ENCODE measurements at regions not wholly inside any gene's neighbourhood (a gene's known extent, or its start where the extent isn't known, plus 50 kb on each side); places are given as distances from the start of the nearest gene placed in this dataset.
A peak's percentile ranks its signal among the peaks of the same experiment; 100 is the strongest.

DNA sequence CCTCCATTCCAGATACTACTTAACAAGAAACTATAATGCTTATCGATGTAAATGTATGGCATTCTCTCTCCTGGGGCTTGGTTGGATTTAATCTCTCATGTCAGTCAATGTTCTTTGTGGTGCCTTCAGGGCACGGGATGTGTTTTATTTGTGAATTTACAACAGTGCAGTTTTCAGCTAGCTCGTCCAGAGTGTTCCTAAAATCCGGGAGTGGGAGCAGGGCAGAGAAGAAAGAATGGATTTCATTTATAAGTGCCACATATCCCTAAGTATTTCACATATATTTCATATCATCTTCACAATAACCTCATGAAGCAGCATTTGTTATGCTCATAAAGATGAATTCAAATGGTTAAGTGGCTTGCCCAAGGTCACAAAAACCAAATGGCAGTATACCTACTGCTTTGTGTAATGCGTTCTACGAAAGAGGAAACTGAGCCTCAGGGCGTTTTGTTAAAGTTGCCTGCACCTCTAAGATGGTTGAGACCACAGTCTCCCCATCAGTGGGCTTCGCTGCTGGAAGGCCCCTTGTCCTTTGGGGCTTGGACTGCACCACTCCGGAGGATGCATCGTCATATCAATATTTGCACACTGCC lies 134.7 kb upstream of the MGAT5 start:
- 0% methylated on average over 3 of the region's 10 CpGs; no CpG with 5 or more reads in 1 of the 2 experiments for WGBS, 2 experiments (ENCODE audit: extremely low coverage in 2 of 2, insufficient read length in 1 of 2)
- Histone ChIP-seq H3K4me1 (ENCODE audit: control insufficient read depth, insufficient read depth, low read length) (peaks cover 22% of the 10 kb centered on the region), H2AFZ (replicated peaks; ENCODE audit: low read length, poor library complexity) (peak overlapping the region; percentile 86), H3K4me2 (ENCODE audit: low read depth, low read length) (peak overlapping the region; percentile 90), H3K79me1 (ENCODE audit: low read depth in 1 of 2, low read length in 2 of 2) (peaks cover 11 to 40% of the 10 kb centered on the region in 2 experiments; a peak in 3 of 4 replicates), H2AK5ac (ENCODE audit: low read depth, low read length) (peak overlapping the region; percentile 68; the same call in 1 of the 2 replicates), H3K9me1 (ENCODE audit: insufficient read depth, low read length) (peaks cover 17% of the 10 kb centered on the region), H4K5ac (ENCODE audit: low read depth, low read length) (peak overlapping the region; percentile 71), H3K14ac (replicated peaks; ENCODE audit: low read depth, low read length) (peak overlapping the region; percentile 34), H3K18ac (ENCODE audit: low read depth, low read length) (peak overlapping the region; percentile 22), H3K9ac (ENCODE audit: low read depth, low read length) (peak overlapping the region; percentile 52), H3K27ac (ENCODE audit: insufficient read depth, low read length) (peak overlapping the region; percentile 77), H4K91ac (ENCODE audit: insufficient read depth, low read depth, low read length) (peak overlapping the region; percentile 51), H3K9me3 (ENCODE audit: control insufficient read depth, insufficient read depth, low read length) (no peaks in the 10 kb centered on the region), H3K36me3 (ENCODE audit: control insufficient read depth, insufficient read depth, low read length) (no peaks in the 10 kb centered on the region), H4K8ac (ENCODE audit: low read depth in 2 of 2, low read length in 2 of 2) (peak overlapping the region; percentile 62 to 73), H4K20me1 (ENCODE audit: insufficient read depth, low read length) (peaks cover 34% of the 10 kb centered on the region), H3K23ac (ENCODE audit: low read depth, low read length) (peak overlapping the region; percentile 83; the same call in 1 of the 2 replicates), H2BK120ac (ENCODE audit: low read depth, low read length) (peak overlapping the region; percentile 52), H2BK15ac (ENCODE audit: low read depth, low read length) (peak overlapping the region; percentile 72; the same call in 2 of the 3 replicates), H2BK20ac (ENCODE audit: low read depth, low read length) (peak overlapping the region; percentile 66), H3K27me3 (ENCODE audit: control insufficient read depth, insufficient read depth, low read length) (no peaks in the 10 kb centered on the region), H3K56ac (ENCODE audit: extremely low read depth, insufficient read depth, low read length) (no peak overlapping the region), H3K4ac (ENCODE audit: low read depth, low read length) (peak overlapping the region; percentile 84), H2BK5ac (ENCODE audit: low read depth, low read length, poor library complexity, severe bottlenecking) (peak overlapping the region; percentile 67), H3K4me3 (ENCODE audit: insufficient read depth, low read depth, low read length) (peak overlapping the region; percentile 51), H2AK9ac (replicated peaks; ENCODE audit: low read depth, low read length, poor library complexity) (peak overlapping the region; percentile 48)
- ATAC-seq (ENCODE audit: low read depth) (no peak), DNase-seq (no peak)
- BruUV-seq (replicated peaks), result no TSS peak
- intact Hi-C loops (cut with micrococcal nuclease), result loop anchor here (2.0 to 5.0 kb wide), 3 partner anchors 88 to 332 kb away; no protein-coding TSS in a partner anchor
- dilution Hi-C loops (cut with HindIII; ENCODE audit: low sequenced_read_pairs, unreplicated experiment), result no loop called here
- in situ Hi-C loops (cut with MboI; ENCODE audit: low sequenced_read_pairs), result loop anchor here (5.0 to 10.0 kb wide), 3 partner anchors 224 to 796 kb away; partner anchors contain the start of gene CCNT2
- ChIA-PET CTCF (interaction anchor here (0.5 to 4.3 kb wide), 9 partner anchors 9 to 332 kb away, joined by 3 to 30 read pairs (median 6); no protein-coding TSS in a partner anchor), POLR2A (ENCODE audit: unreplicated experiment) (interaction anchor here (0.6 to 1.1 kb wide), 2 partner anchors 215 to 232 kb away, joined by 3 to 5 read pairs; no protein-coding TSS in a partner anchor)
- no peak for TF ChIP-seq RFX5 (IDR thresholded peaks at IDR 0.05; ENCODE audit: low read depth, low read length)
- no peak for TF ChIP-seq NFE2L2 (IDR thresholded peaks at IDR 0.05; ENCODE audit: low read depth, low read length)
- no peak for TF ChIP-seq FOS (IDR thresholded peaks at IDR 0.05; ENCODE audit: low read depth, low read length)
- no peak for TF ChIP-seq CHD1 (IDR thresholded peaks at IDR 0.05; ENCODE audit: low read depth, low read length)
- TF ChIP-seq, protein P1, sequence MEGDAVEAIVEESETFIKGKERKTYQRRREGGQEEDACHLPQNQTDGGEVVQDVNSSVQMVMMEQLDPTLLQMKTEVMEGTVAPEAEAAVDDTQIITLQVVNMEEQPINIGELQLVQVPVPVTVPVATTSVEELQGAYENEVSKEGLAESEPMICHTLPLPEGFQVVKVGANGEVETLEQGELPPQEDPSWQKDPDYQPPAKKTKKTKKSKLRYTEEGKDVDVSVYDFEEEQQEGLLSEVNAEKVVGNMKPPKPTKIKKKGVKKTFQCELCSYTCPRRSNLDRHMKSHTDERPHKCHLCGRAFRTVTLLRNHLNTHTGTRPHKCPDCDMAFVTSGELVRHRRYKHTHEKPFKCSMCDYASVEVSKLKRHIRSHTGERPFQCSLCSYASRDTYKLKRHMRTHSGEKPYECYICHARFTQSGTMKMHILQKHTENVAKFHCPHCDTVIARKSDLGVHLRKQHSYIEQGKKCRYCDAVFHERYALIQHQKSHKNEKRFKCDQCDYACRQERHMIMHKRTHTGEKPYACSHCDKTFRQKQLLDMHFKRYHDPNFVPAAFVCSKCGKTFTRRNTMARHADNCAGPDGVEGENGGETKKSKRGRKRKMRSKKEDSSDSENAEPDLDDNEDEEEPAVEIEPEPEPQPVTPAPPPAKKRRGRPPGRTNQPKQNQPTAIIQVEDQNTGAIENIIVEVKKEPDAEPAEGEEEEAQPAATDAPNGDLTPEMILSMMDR (conservative IDR thresholded peaks at IDR 0.05; ENCODE audit: low read depth, low read length), result no peak
- TF ChIP-seq CEBPB (IDR thresholded peaks at IDR 0.05; ENCODE audit: low read depth, low read length), result no peak
- TF ChIP-seq MAZ (IDR thresholded peaks at IDR 0.05; ENCODE audit: borderline replicate concordance, low read depth, low read length), result no peak
- no peak for TF ChIP-seq POLR2A (IDR thresholded peaks at IDR 0.05; ENCODE audit: low read depth, low read length)
- no peak for TF ChIP-seq ELK1 (IDR thresholded peaks at IDR 0.05; ENCODE audit: borderline replicate concordance, low read depth, low read length)
- TF ChIP-seq, protein P2, sequence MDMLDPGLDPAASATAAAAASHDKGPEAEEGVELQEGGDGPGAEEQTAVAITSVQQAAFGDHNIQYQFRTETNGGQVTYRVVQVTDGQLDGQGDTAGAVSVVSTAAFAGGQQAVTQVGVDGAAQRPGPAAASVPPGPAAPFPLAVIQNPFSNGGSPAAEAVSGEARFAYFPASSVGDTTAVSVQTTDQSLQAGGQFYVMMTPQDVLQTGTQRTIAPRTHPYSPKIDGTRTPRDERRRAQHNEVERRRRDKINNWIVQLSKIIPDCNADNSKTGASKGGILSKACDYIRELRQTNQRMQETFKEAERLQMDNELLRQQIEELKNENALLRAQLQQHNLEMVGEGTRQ (IDR thresholded peaks at IDR 0.05; ENCODE audit: low read depth, low read length), result no peak
- no peak for TF ChIP-seq RCOR1 (IDR thresholded peaks at IDR 0.05; ENCODE audit: insufficient replicate concordance, low read length)
- no peak for TF ChIP-seq BHLHE40 (IDR thresholded peaks at IDR 0.05; ENCODE audit: low read depth, low read length)
- no peak for TF ChIP-seq SMC3 (IDR thresholded peaks at IDR 0.05; ENCODE audit: low read depth, low read length)
- TF ChIP-seq MAFK (IDR thresholded peaks at IDR 0.05; ENCODE audit: low read depth, low read length), result no peak
- TF ChIP-seq MXI1 (IDR thresholded peaks at IDR 0.05; ENCODE audit: borderline replicate concordance, low read depth, low read length), result no peak
